Ectodermal cell (in vitro differentiated cells): ENCODE measurements at regions not wholly inside any gene's neighbourhood (a gene's known extent, or its start where the extent isn't known, plus 50 kb on each side); places are given as distances from the start of the nearest gene placed in this dataset.

Experiments used
- H3K27ac ChIP-seq: 2 replicates; pipeline ENCODE4 v1.7.0; 2013; ENCODE audit warnings: mild to moderate bottlenecking, low read depth, low read length; ENCODE audit not compliant: insufficient read depth, poor library complexity, severe bottlenecking
- H3K27me3 ChIP-seq: 2 replicates; pipeline ENCODE4 v1.7.0; 2013; ENCODE audit warnings: mild to moderate bottlenecking, low read length; ENCODE audit not compliant: insufficient read depth, control insufficient read depth, poor library complexity, severe bottlenecking
- H3K36me3 ChIP-seq: one replicate; pipeline ENCODE4 v1.7.0; 2013; ENCODE audit warnings: low read length; ENCODE audit not compliant: control insufficient read depth, insufficient read depth
- H3K4me1 ChIP-seq: one replicate; pipeline ENCODE4 v1.7.0; 2013; ENCODE audit warnings: low read length; ENCODE audit not compliant: control insufficient read depth, insufficient read depth
- H3K4me3 ChIP-seq: 2 replicates; pipeline ENCODE4 v1.7.0; 2013; ENCODE audit warnings: low read depth, low read length, control low read depth; ENCODE audit not compliant: insufficient read depth
- H3K9me3 ChIP-seq: 2 replicates; pipeline ENCODE4 v1.7.0; 2013; ENCODE audit warnings: mild to moderate bottlenecking, low read length, moderate library complexity; ENCODE audit not compliant: control insufficient read depth
- WGBS, 2 experiments: methylation state at CpG; one replicate each; pipeline ENCODE4 v1.1.7; 2013; ENCODE audit warnings: missing lambda C conversion rate in 2 of 2; 5-methylcytosine and 5-hydroxymethylcytosine counted together

DNA sequence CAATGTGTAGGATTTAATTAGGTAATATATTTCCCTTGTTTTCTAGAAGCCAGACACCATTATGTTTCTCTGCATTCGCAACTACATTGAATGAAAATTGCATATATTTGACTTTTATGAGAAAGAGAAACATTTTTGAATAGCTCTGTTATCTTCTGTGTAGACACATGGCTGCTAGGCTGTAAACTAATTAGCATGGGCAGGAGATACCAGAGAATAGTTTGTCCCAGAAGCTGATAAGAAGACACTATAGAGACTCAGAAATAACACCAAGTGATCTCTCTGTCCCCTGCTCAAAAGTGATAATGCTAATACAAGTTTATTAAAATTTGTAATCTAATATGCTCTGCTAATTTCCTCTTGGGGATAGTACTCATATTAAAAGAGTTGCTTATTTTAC, 198.0 kb upstream of the TUSC1 start:
- H3K9me3 ChIP-seq = no peaks in the 10 kb centered on the region
- WGBS, 2 experiments = 89% methylated on average over 1 of the region's 1 CpG; no CpG with 5 or more reads in 1 of the 2 experiments
- H3K4me3 ChIP-seq = no peak overlapping the region
- H3K36me3 ChIP-seq = no peaks in the 10 kb centered on the region
- H3K4me1 ChIP-seq = no peaks in the 10 kb centered on the region
- H3K27me3 ChIP-seq = no peaks in the 10 kb centered on the region
- no peak overlapping the region for H3K27ac ChIP-seq

DNA sequence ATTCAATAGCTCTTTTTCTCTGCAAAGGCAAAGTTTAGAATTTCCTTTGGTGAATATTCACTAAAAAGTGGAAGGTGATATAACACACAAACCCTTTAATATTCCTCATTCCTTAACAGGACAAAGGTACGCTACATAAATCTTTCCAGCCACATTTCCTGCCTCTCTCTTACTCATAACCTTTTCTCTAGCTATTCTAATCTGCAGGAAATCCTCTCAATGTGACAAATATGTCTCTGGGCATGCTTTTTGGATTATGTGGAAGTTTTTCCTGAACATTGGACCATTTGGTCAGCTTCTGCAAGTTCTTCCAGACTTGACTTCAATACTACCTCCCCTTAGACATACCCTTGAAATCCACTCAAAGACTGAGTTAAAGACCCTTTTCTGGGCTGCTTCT, 186.3 kb upstream of the TUSC1 start:
- Histone ChIP-seq H3K27me3 (no peaks in the 10 kb centered on the region), H3K36me3 (no peaks in the 10 kb centered on the region), H3K4me3 (no peak overlapping the region), H3K4me1 (no peaks in the 10 kb centered on the region), H3K9me3 (no peaks in the 10 kb centered on the region), H3K27ac (no peak overlapping the region)
- WGBS, 2 experiments = 92 to 93% methylated on average over 1 of the region's 1 CpG

DNA sequence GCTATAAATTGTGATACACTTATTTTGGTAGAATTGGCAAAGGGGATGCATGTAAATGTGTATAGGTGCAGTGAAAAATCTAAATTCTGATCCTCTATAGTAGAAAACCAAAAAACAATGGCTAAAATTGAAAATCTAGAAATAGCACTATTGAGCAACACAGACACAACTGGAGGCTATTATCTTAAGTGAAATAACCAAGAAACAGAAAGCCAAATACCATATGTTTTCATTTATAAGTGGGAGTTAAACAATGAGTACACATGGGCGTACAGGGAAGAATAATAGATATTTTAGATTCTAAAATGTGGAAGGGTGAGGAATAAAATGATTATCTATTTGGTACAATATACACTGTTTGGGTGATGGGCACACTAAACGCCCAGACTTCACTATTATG, 183.2 kb upstream of the TUSC1 start:
- whole genome bisulfite sequencing, 2 experiments = 71 to 100% methylated on average over 1 of the region's 2 CpGs
- Histone ChIP-seq H3K27me3 (no peaks in the 10 kb centered on the region), H3K36me3 (no peaks in the 10 kb centered on the region), H3K4me3 (no peak overlapping the region), H3K4me1 (no peaks in the 10 kb centered on the region), H3K9me3 (no peaks in the 10 kb centered on the region), H3K27ac (no peak overlapping the region)

DNA sequence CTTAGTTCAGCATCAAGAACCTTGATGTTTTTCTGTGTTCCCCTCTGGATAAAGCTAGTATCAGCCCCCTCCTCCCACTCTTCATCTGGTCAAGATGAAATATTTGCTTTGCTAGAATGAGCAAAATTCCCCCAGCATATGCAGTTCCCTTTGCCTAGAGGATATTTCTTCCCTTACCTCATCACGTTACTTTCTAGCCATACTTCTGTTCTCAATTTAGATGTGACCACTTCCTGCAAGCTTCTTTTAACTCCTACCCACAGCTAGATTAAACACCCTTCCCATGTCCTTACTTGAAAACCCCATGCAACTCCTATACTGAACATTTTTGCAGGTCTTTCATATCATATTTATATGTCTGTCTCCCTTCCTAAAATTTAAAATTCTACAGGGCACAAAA, 178.9 kb upstream of the TUSC1 start:
- WGBS, 2 experiments = 93% methylated on average over 1 of the region's 1 CpG
- no peaks in the 10 kb centered on the region for H3K9me3 ChIP-seq
- H3K4me1 ChIP-seq = no peaks in the 10 kb centered on the region
- no peak overlapping the region for H3K4me3 ChIP-seq
- H3K27me3 ChIP-seq = no peaks in the 10 kb centered on the region
- no peak overlapping the region for H3K27ac ChIP-seq
- H3K36me3 ChIP-seq = no peaks in the 10 kb centered on the region

DNA sequence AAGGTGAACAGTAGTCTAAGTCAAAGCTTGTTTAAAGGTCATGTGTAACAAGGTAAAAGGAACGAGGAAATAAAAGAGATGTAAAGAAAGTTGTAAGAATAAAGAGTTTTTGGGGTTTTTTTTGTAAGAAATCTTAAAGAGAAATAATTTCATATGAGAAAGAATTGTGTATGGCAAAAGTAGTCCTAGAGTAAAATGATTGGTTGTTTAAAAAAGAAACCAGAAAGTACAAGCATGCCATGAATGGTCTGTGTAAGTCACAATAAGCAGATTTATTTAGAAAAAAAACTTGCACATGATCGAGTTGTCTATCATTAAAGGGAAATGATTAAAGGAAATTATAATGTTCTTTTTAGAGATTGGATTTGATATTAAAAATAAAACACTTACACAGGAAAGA, 172.6 kb upstream of the TUSC1 start:
- Histone ChIP-seq H3K4me3 (no peak overlapping the region), H3K9me3 (no peaks in the 10 kb centered on the region)
- WGBS, 2 experiments = 88 to 92% methylated on average over 1 to 2 of the region's 2 CpGs

DNA sequence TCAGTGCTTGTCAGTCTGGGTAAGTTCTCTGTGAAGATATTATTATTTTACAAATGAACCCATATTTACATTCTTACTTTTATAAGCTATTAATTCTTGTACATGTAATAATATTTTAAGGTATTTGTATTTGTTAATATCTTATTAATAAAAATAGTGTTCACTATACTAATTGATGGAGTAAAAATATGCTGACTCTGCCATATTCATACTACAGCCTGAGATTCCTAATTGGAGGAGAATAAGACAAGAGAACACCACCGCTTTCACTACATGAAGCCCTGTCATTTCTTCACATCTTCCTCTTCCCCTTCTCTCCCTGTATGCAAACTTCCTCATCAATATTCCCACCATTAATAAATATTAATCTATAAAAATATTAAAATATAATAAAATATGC, 167.6 kb upstream of the TUSC1 start:
- Histone ChIP-seq H3K27me3 (no peaks in the 10 kb centered on the region), H3K27ac (no peak overlapping the region), H3K9me3 (no peaks in the 10 kb centered on the region), H3K4me3 (no peak overlapping the region), H3K36me3 (no peaks in the 10 kb centered on the region), H3K4me1 (no peaks in the 10 kb centered on the region)
- 95 to 100% methylated on average over 1 of the region's 1 CpG for WGBS, 2 experiments

More for the DNA sequence above, 172.6 kb upstream of the TUSC1 start:
- H3K4me1 ChIP-seq = no peaks in the 10 kb centered on the region
- H3K27ac ChIP-seq = no peak overlapping the region
- H3K36me3 ChIP-seq = no peaks in the 10 kb centered on the region
- H3K27me3 ChIP-seq = no peaks in the 10 kb centered on the region

DNA sequence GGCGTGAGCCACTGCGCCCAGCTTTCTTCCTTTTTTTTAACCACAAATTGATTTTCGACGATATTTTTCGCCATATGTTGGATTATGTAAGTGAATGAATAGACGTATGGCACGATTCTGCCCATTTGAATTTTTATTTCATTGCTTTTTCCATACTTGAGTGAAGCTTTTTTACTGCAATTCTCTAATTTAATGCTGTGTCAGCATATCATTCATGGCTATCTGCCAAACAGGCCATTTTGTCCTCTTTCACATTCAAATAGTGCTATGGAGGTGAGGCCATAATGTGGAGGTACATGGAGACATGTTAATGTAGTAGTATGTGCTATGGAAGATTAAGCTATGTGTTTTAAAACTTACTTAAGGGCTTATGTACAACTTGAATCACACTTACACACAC, 152.1 kb upstream of the TUSC1 start:
- Histone ChIP-seq H3K9me3 (no peaks in the 10 kb centered on the region), H3K36me3 (no peaks in the 10 kb centered on the region), H3K27ac (no peak overlapping the region), H3K4me1 (no peaks in the 10 kb centered on the region), H3K27me3 (no peaks in the 10 kb centered on the region), H3K4me3 (no peak overlapping the region)
- WGBS, 2 experiments = 91 to 96% methylated on average over 5 to 6 of the region's 7 CpGs

DNA sequence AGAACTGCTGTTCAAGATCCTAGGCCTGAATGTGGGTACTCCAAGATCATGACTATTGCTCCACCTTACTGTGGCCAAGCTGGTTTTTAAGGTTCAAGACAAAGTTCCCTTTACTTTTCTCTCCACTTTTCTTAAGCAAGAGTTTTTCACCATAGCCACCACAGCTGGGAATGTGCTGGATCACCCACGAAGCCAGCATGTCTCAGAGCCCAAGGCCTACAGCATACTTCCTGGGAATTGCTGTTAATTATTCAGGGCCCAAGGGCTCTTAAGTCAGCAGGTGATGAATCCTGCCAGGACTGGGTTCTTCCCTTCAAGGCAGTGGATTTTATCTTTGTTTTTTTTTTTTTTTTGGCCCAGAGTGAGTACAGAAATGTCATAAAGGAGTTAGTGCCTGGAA, 149.4 kb upstream of the TUSC1 start:
- Histone ChIP-seq H3K4me1 (no peaks in the 10 kb centered on the region), H3K9me3 (no peaks in the 10 kb centered on the region), H3K27me3 (no peaks in the 10 kb centered on the region), H3K27ac (no peak overlapping the region), H3K36me3 (no peaks in the 10 kb centered on the region), H3K4me3 (no peak overlapping the region)
- 86 to 94% methylated on average over 1 of the region's 1 CpG for WGBS, 2 experiments

DNA sequence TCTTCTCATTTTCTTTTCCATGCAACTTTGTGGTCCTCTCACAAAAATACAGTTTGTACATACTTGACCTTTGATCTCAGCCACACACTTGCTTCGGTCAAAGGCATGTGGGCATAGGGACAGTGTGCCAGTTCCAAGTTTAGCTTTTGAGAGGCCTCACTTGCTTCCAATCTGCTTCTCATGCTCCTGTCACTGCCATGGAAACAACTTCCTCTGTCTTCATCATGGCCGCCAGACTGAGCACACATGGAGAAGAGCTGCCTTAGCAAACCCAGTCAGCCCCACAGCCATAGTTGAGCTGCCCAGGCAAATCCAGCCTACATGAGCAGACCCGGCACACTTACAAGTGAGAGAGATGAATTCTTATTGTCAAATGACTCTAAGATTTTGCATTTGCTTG, 138.2 kb upstream of the TUSC1 start:
- Histone ChIP-seq H3K4me1 (no peaks in the 10 kb centered on the region), H3K9me3 (no peaks in the 10 kb centered on the region), H3K27me3 (no peaks in the 10 kb centered on the region), H3K27ac (no peak overlapping the region), H3K4me3 (no peak overlapping the region), H3K36me3 (no peaks in the 10 kb centered on the region)
- WGBS, 2 experiments = 94 to 96% methylated on average over 3 of the region's 3 CpGs

DNA sequence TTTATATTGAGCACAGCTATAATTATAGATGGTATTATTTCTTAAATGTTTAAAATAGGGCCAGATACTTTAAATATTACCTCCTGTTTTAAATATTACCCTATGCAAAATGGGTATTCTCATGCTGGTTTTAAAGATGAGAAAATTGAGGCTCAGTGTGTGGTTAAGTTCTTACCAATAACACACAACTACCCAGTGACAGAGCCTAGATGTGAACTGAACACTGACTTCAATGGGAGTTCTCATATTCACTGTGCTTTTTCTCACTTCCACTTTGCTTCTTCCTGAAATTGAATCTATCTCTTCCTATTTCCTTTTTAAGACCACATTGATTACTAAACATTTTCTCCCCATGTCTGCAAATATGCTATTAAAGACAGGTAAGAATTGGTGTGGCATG, 135.8 kb upstream of the TUSC1 start:
- Histone ChIP-seq H3K4me3 (no peak overlapping the region), H3K4me1 (no peaks in the 10 kb centered on the region), H3K27me3 (no peaks in the 10 kb centered on the region), H3K36me3 (no peaks in the 10 kb centered on the region), H3K9me3 (no peaks in the 10 kb centered on the region), H3K27ac (no peak overlapping the region)

DNA sequence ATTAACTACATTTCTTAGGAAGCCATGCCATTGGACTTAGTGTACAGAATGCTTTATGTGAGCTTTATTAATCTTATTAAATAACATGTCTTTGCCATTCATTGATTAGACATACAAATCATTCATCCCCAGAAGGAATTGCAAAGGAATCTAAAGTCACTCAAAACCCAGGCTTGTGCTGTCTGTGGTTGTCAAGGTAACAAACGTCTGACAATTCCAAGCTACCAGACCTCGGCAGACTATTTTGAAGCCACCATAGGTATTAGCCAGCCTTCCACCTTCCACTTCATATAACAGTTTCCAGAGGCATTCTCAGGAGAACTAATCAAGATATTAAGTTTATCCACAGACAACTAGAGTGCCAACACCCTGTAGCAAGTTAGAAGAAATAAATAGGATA, 135.2 kb upstream of the TUSC1 start:
- Histone ChIP-seq H3K36me3 (no peaks in the 10 kb centered on the region), H3K27ac (no peak overlapping the region), H3K4me1 (no peaks in the 10 kb centered on the region), H3K9me3 (no peaks in the 10 kb centered on the region), H3K4me3 (no peak overlapping the region), H3K27me3 (no peaks in the 10 kb centered on the region)
- WGBS, 2 experiments = 70 to 75% methylated on average over 2 of the region's 2 CpGs
